Naive thymus-derived CD4-positive, alpha-beta T cell (primary cell): ENCODE measurements at regions not wholly inside any gene's neighbourhood (a gene's known extent, or its start where the extent isn't known, plus 50 kb on each side); places are given as distances from the start of the nearest gene placed in this dataset.

Source experiments
- ATAC-seq: fragments of 150-1000 bp; cut with Tn5 transposase; 2 replicates; pipeline ENCODE4 v1.10.0; 2021; ENCODE audit warnings: mild to moderate bottlenecking, moderate library complexity
- CTCF ChIA-PET: fragments of 350-600 bp; sonication (Branson Sonifier 250); formaldehyde crosslinking; loops from one replicate; lab custom pipeline; 2021; ENCODE audit warnings: antibody characterized with exemption; lab: Charles Lee
- POLR2A ChIA-PET: fragments of 350-600 bp; sonication (Branson Sonifier 250); formaldehyde crosslinking; loops from one replicate; lab custom pipeline; 2021; ENCODE audit warnings: antibody characterized with exemption, inconsistent platforms; lab: Charles Lee
- DNase-seq, 9 donors: peaks; one replicate each; pipeline versions ENCODE4 v3.0.0 to v3.0.0-alpha.2; 2020 to 2022; ENCODE audit warnings: mixed read lengths in 1 of 9
- H3K27ac ChIP-seq: one replicate; pipeline ENCODE4 v1.7.0; 2013; ENCODE audit warnings: mild to moderate bottlenecking, low read depth, low read length, moderate library complexity
- H3K27me3 ChIP-seq, 2 donors: one replicate each; pipeline ENCODE4 v1.7.0; 2013; ENCODE audit warnings: low read length in 2 of 2, mild to moderate bottlenecking in 2 of 2, moderate library complexity in 2 of 2; ENCODE audit not compliant: control insufficient read depth in 2 of 2, insufficient read depth in 2 of 2
- H3K36me3 ChIP-seq, 3 experiments: 1 replicate in 2 of 3; 2 replicates in 1 of 3; pipeline ENCODE4 v1.7.0; 2013; ENCODE audit warnings: low read length in 3 of 3, mild to moderate bottlenecking in 3 of 3, moderate library complexity in 1 of 3; ENCODE audit not compliant: insufficient read depth in 3 of 3, control insufficient read depth in 2 of 3
- H3K4me1 ChIP-seq, 2 donors: one replicate each; pipeline ENCODE4 v1.7.0; 2013; ENCODE audit warnings: low read length in 2 of 2, mild to moderate bottlenecking in 2 of 2, moderate library complexity in 1 of 2; ENCODE audit not compliant: control insufficient read depth in 2 of 2, insufficient read depth in 2 of 2
- H3K4me3 ChIP-seq: 2 replicates; pipeline ENCODE4 v1.7.0; 2013; ENCODE audit warnings: mild to moderate bottlenecking, low read length
- H3K9me3 ChIP-seq, 3 experiments: 1 replicate in 2 of 3; 2 replicates in 1 of 3; pipeline ENCODE4 v1.7.0; 2013; ENCODE audit warnings: low read length in 3 of 3; ENCODE audit not compliant: control insufficient read depth in 2 of 3
- H3K27ac Mint-ChIP-seq, 9 donors: one replicate each; pipeline ENCODE4 v1.8.0; 2020 to 2022; ENCODE audit warnings: mixed read lengths in 9 of 9, mild to moderate bottlenecking in 8 of 9, moderate library complexity in 5 of 9, inconsistent platforms in 2 of 9
- H3K27me3 Mint-ChIP-seq, 5 donors: one replicate each; pipeline ENCODE4 v1.8.0; 2021 to 2022; ENCODE audit warnings: mixed read lengths in 5 of 5, mild to moderate bottlenecking in 1 of 5
- H3K36me3 Mint-ChIP-seq, 5 donors: one replicate each; pipeline ENCODE4 v1.8.0; 2020 to 2022; ENCODE audit warnings: mixed read lengths in 5 of 5, mild to moderate bottlenecking in 3 of 5, inconsistent platforms in 1 of 5
- H3K4me1 Mint-ChIP-seq, 7 donors: one replicate each; pipeline ENCODE4 v1.8.0; 2020 to 2022; ENCODE audit warnings: mixed read lengths in 7 of 7, mild to moderate bottlenecking in 3 of 7, inconsistent platforms in 1 of 7
- H3K4me3 Mint-ChIP-seq, 10 donors: one replicate each; pipeline ENCODE4 v1.8.0; 2020 to 2022; ENCODE audit warnings: mild to moderate bottlenecking in 10 of 10, mixed read lengths in 10 of 10, moderate library complexity in 6 of 10, inconsistent platforms in 2 of 10
- H3K9me3 Mint-ChIP-seq, 11 donors: one replicate each; pipeline ENCODE4 v1.8.0; 2020 to 2022; ENCODE audit warnings: mixed read lengths in 11 of 11, mild to moderate bottlenecking in 4 of 11, inconsistent platforms in 1 of 11, moderate library complexity in 1 of 11
- intact Hi-C, 2 donors: fragments of 100-400 bp; cut with micrococcal nuclease; formaldehyde crosslinking; loops; one replicate each; pipeline ENCODE4 v1.15.1; 2023

GRCh38 chr4:28317221-28317620, 1456.6 kb downstream of the STIM2 start:
- no peak for ATAC-seq
- Histone ChIP-seq H3K27ac (no peak overlapping the region), H3K36me3 (no peaks in the 10 kb centered on the region), H3K4me3 (no peak overlapping the region), H3K4me1 (no peaks in the 10 kb centered on the region), H3K9me3 (no peaks in the 10 kb centered on the region), H3K27me3 (no peaks in the 10 kb centered on the region)
- peaks cover 0 to 19% (median 5%) of the 10 kb centered on the region in 11 donors for H3K9me3 Mint-ChIP-seq
- H3K27ac Mint-ChIP-seq, result no peak overlapping the region
- H3K27me3 Mint-ChIP-seq, result no peaks in the 10 kb centered on the region
- intact Hi-C loops, result no loop called here
- no peak for DNase-seq
- ChIA-PET POLR2A (no interaction called here), CTCF (no interaction called here)
- no peaks in the 10 kb centered on the region for H3K36me3 Mint-ChIP-seq
- H3K4me3 Mint-ChIP-seq, result no peak overlapping the region
- no peaks in the 10 kb centered on the region for H3K4me1 Mint-ChIP-seq

- no peak for DNase-seq
- no peak overlapping the region for H3K4me3 ChIP-seq
- H3K27ac ChIP-seq, result no peak overlapping the region
- no peaks in the 10 kb centered on the region for H3K4me1 ChIP-seq
- Mint-ChIP-seq H3K9me3 (peaks cover 0 to 7% (median 3%) of the 10 kb centered on the region in 11 donors), H3K4me3 (no peak overlapping the region), H3K36me3 (no peaks in the 10 kb centered on the region), H3K27me3 (no peaks in the 10 kb centered on the region), H3K27ac (no peak overlapping the region), H3K4me1 (no peaks in the 10 kb centered on the region)
- no peaks in the 10 kb centered on the region for H3K36me3 ChIP-seq
- no peak for ATAC-seq
- CTCF ChIA-PET, result no interaction called here
- intact Hi-C loops, result no loop called here
- POLR2A ChIA-PET, result no interaction called here
- no peaks in the 10 kb centered on the region for H3K27me3 ChIP-seq
- H3K9me3 ChIP-seq, result no peaks in the 10 kb centered on the region
Observed at GRCh38 chr4:28334249-28334648, 1473.6 kb downstream of the STIM2 start.

DNA sequence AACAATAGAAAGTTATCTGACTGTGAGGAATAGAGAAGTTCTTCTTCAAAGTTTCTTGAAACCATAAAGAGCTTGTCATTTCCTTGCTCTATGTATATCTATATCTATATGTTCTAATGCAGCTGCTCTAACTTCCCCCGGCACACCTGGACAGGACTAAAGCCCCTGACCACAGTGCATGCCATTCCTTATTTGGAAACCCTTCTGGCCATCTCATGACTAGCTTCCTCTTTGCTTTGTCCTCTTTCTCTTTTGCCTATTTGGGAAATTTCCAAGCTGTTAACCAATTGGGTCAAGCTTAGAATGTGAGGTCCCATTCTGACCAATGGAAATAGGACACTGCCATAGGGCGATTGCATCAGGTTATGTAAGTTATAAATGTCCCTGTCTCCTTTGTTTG, 1481.1 kb downstream of the STIM2 start:
- ATAC-seq, result no peak
- H3K27me3 Mint-ChIP-seq, result no peaks in the 10 kb centered on the region
- Histone ChIP-seq H3K4me3 (no peak overlapping the region), H3K4me1 (no peaks in the 10 kb centered on the region), H3K27ac (no peak overlapping the region), H3K27me3 (no peaks in the 10 kb centered on the region), H3K9me3 (no peaks in the 10 kb centered on the region), H3K36me3 (no peaks in the 10 kb centered on the region)
- no peak overlapping the region for H3K27ac Mint-ChIP-seq
- intact Hi-C loops, result no loop called here
- H3K4me3 Mint-ChIP-seq, result no peak overlapping the region
- peaks cover 2 to 33% (median 11%) of the 10 kb centered on the region in 11 donors for H3K9me3 Mint-ChIP-seq
- H3K36me3 Mint-ChIP-seq, result no peaks in the 10 kb centered on the region
- DNase-seq, result no peak
- ChIA-PET CTCF (no interaction called here), POLR2A (no interaction called here)
- H3K4me1 Mint-ChIP-seq, result no peaks in the 10 kb centered on the region

GRCh38 chr4:28350485-28350884, 1489.8 kb downstream of the STIM2 start:
- ChIA-PET POLR2A (no interaction called here), CTCF (no interaction called here)
- no peaks in the 10 kb centered on the region for H3K36me3 Mint-ChIP-seq
- no peak overlapping the region for H3K4me3 Mint-ChIP-seq
- Histone ChIP-seq H3K9me3 (no peaks in the 10 kb centered on the region), H3K27ac (no peak overlapping the region), H3K4me1 (no peaks in the 10 kb centered on the region), H3K36me3 (no peaks in the 10 kb centered on the region), H3K4me3 (no peak overlapping the region), H3K27me3 (no peaks in the 10 kb centered on the region)
- no peak for ATAC-seq
- peaks cover 0 to 9% (median 4%) of the 10 kb centered on the region in 11 donors for H3K9me3 Mint-ChIP-seq
- no peaks in the 10 kb centered on the region for H3K27me3 Mint-ChIP-seq
- DNase-seq, result no peak
- H3K27ac Mint-ChIP-seq, result no peak overlapping the region
- no peaks in the 10 kb centered on the region for H3K4me1 Mint-ChIP-seq
- intact Hi-C loops, result no loop called here

DNA sequence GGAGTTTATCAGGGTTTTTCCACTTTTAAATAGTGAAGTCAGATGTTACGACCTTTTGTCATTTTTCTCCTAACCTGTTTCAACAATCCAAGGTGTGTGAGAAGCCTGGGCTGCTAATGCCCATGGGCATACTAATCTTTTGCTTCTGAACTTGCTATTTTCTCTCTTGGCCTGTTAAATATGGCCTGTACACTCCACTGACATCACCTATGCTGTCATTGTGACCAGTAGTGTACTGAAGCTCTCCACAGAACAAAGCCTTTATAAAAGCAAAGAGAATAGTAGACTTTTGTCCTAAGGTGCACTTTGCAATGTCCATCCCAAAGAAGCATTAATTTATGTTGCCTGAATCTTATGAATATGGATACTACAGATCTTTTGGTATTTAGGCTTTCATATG, 1490.5 kb downstream of the STIM2 start:
- ATAC-seq (no peak), DNase-seq (no peak)
- H3K27me3 Mint-ChIP-seq, result no peaks in the 10 kb centered on the region
- Histone ChIP-seq H3K4me1 (no peaks in the 10 kb centered on the region), H3K9me3 (no peaks in the 10 kb centered on the region), H3K27me3 (no peaks in the 10 kb centered on the region), H3K36me3 (no peaks in the 10 kb centered on the region), H3K4me3 (no peak overlapping the region), H3K27ac (no peak overlapping the region)
- intact Hi-C loops, result no loop called here
- no peak overlapping the region for H3K27ac Mint-ChIP-seq
- H3K36me3 Mint-ChIP-seq, result no peaks in the 10 kb centered on the region
- no peaks in the 10 kb centered on the region for H3K4me1 Mint-ChIP-seq
- H3K4me3 Mint-ChIP-seq, result no peak overlapping the region
- peaks cover 0 to 10% (median 4%) of the 10 kb centered on the region in 11 donors for H3K9me3 Mint-ChIP-seq
- POLR2A ChIA-PET, result no interaction called here
- CTCF ChIA-PET, result no interaction called here

GRCh38 chr4:28351826-28352225, 1491.2 kb downstream of the STIM2 start:
- ATAC-seq (no peak), DNase-seq (no peak)
- H3K27ac ChIP-seq, result no peak overlapping the region
- intact Hi-C loops, result no loop called here
- no peak overlapping the region for H3K4me3 ChIP-seq
- ChIA-PET CTCF (no interaction called here), POLR2A (no interaction called here)
- H3K27me3 ChIP-seq, result no peaks in the 10 kb centered on the region
- H3K9me3 ChIP-seq, result no peaks in the 10 kb centered on the region
- Mint-ChIP-seq H3K27ac (no peak overlapping the region), H3K36me3 (no peaks in the 10 kb centered on the region), H3K27me3 (no peaks in the 10 kb centered on the region), H3K4me1 (no peaks in the 10 kb centered on the region), H3K4me3 (no peak overlapping the region), H3K9me3 (peaks cover 0 to 10% (median 4%) of the 10 kb centered on the region in 11 donors)
- H3K36me3 ChIP-seq, result no peaks in the 10 kb centered on the region
- H3K4me1 ChIP-seq, result no peaks in the 10 kb centered on the region

DNA sequence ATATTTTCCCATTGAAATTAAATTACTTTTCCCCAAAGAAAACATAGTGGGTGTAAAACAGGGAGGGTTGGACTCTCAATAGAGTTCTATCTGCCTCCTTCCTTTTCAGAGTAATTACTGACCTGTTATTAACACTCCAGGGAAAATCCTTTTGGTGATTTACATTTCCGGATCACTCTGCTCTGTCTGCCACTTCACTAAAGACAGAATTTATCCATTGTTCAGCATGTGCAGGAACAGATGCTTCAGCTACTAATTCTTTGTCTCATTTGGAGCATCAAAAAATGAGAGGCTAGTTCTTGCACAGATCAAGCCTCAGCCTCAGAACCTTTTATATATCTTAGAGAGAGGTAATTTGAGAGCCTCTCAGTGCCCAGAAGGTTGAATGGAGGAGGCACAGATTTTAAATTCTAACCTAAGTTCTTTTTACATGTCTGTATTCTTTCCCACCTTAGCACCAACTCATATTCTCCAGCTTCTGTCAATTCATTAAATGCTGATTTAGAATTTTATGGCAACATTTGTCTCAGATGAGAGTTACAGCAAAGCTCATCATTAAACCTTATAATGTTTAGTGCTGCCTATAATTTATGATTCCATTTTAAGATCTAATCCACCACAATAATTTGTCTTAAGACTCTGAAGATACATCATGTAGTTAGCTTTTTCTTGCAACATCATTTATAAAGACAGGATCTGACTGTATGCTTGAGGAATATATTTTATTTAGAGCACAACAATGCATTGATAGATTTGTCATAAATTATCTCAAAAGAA, 1494.4 kb downstream of the STIM2 start:
- no peak for ATAC-seq
- Mint-ChIP-seq H3K4me1 (no peaks in the 10 kb centered on the region), H3K36me3 (no peaks in the 10 kb centered on the region), H3K27me3 (no peaks in the 10 kb centered on the region), H3K4me3 (no peak overlapping the region), H3K27ac (no peak overlapping the region), H3K9me3 (peaks cover 0 to 10% (median 4%) of the 10 kb centered on the region in 11 donors)
- no peak for DNase-seq
- no peak overlapping the region for H3K4me3 ChIP-seq
- ChIA-PET POLR2A (no interaction called here), CTCF (no interaction called here)
- H3K4me1 ChIP-seq, result no peaks in the 10 kb centered on the region
- intact Hi-C loops, result no loop called here
- no peaks in the 10 kb centered on the region for H3K36me3 ChIP-seq
- no peaks in the 10 kb centered on the region for H3K9me3 ChIP-seq
- H3K27me3 ChIP-seq, result no peaks in the 10 kb centered on the region
- no peak overlapping the region for H3K27ac ChIP-seq
